ENCODE measurements at regions not wholly inside any gene's neighbourhood (a gene's known extent, or its start where the extent isn't known, plus 50 kb on each side); places are given as distances from the start of the nearest gene placed in this dataset.

DNA sequence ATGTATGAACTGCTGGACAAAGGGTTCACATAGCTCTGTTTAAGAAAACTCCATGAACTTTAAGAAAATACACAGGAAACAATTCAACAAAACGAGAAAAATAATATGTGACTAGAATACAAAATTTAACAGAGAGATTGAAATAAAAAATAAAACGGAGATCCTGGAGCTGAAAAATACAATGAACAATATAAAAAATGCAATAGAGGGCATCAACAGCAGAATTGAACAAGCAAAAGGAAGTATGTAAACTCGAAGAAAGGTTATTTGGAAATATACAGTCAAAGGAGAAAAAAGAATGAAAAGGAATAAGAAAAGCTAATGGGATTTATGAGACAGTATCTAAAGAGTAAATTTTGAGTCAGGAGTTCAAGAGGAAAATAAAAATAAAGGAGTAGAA is 163.0 kb upstream of the DACH1 start:
- no peak overlapping the region for H3K4me3 ChIP-seq (ENCODE audit: severe bottlenecking)
- ATAC-seq (ENCODE audit: low read depth) (no peak), DNase-seq (ENCODE audit: low spot score) (no peak)
- H3K4me1 ChIP-seq (ENCODE audit: insufficient read depth, poor library complexity, severe bottlenecking), result no peaks in the 10 kb centered on the region
- H3K36me3 ChIP-seq (ENCODE audit: low read depth), result no peaks in the 10 kb centered on the region
- TF ChIP-seq, protein P1, sequence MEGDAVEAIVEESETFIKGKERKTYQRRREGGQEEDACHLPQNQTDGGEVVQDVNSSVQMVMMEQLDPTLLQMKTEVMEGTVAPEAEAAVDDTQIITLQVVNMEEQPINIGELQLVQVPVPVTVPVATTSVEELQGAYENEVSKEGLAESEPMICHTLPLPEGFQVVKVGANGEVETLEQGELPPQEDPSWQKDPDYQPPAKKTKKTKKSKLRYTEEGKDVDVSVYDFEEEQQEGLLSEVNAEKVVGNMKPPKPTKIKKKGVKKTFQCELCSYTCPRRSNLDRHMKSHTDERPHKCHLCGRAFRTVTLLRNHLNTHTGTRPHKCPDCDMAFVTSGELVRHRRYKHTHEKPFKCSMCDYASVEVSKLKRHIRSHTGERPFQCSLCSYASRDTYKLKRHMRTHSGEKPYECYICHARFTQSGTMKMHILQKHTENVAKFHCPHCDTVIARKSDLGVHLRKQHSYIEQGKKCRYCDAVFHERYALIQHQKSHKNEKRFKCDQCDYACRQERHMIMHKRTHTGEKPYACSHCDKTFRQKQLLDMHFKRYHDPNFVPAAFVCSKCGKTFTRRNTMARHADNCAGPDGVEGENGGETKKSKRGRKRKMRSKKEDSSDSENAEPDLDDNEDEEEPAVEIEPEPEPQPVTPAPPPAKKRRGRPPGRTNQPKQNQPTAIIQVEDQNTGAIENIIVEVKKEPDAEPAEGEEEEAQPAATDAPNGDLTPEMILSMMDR (IDR thresholded peaks at IDR 0.05; ENCODE audit: poor library complexity, severe bottlenecking), result no peak
- H3K9me3 ChIP-seq (ENCODE audit: severe bottlenecking), result no peaks in the 10 kb centered on the region
- no peak overlapping the region for H3K27ac ChIP-seq (ENCODE audit: poor library complexity, severe bottlenecking)
- H3K27me3 ChIP-seq (ENCODE audit: insufficient read depth, poor library complexity, severe bottlenecking), result no peaks in the 10 kb centered on the region

- TF ChIP-seq, protein P1 (IDR thresholded peaks at IDR 0.05; ENCODE audit: poor library complexity, severe bottlenecking), result no peak
- H3K36me3 ChIP-seq (ENCODE audit: low read depth), result no peaks in the 10 kb centered on the region
- no peaks in the 10 kb centered on the region for H3K9me3 ChIP-seq (ENCODE audit: severe bottlenecking)
- no peak overlapping the region for H3K4me3 ChIP-seq (ENCODE audit: severe bottlenecking)
- H3K27ac ChIP-seq (ENCODE audit: poor library complexity, severe bottlenecking), result no peak overlapping the region
- H3K27me3 ChIP-seq (ENCODE audit: insufficient read depth, poor library complexity, severe bottlenecking), result no peaks in the 10 kb centered on the region
- no peaks in the 10 kb centered on the region for H3K4me1 ChIP-seq (ENCODE audit: insufficient read depth, poor library complexity, severe bottlenecking)
- ATAC-seq (ENCODE audit: low read depth), result no peak
- no peak for DNase-seq (ENCODE audit: low spot score)
Observed at GRCh38 chr13:72025836-72026235, 158.8 kb upstream of the DACH1 start.

GRCh38 chr13:72023895-72024294 is 156.9 kb upstream of the DACH1 start:
- no peak overlapping the region for H3K27ac ChIP-seq (ENCODE audit: poor library complexity, severe bottlenecking)
- no peaks in the 10 kb centered on the region for H3K9me3 ChIP-seq (ENCODE audit: severe bottlenecking)
- TF ChIP-seq, protein P1 (IDR thresholded peaks at IDR 0.05; ENCODE audit: poor library complexity, severe bottlenecking), result no peak
- no peaks in the 10 kb centered on the region for H3K36me3 ChIP-seq (ENCODE audit: low read depth)
- H3K27me3 ChIP-seq (ENCODE audit: insufficient read depth, poor library complexity, severe bottlenecking), result no peaks in the 10 kb centered on the region
- no peaks in the 10 kb centered on the region for H3K4me1 ChIP-seq (ENCODE audit: insufficient read depth, poor library complexity, severe bottlenecking)
- no peak for ATAC-seq (ENCODE audit: low read depth)
- no peak overlapping the region for H3K4me3 ChIP-seq (ENCODE audit: severe bottlenecking)
- no peak for DNase-seq (ENCODE audit: low spot score)

- H3K9me3 ChIP-seq (ENCODE audit: severe bottlenecking), result no peaks in the 10 kb centered on the region
- H3K4me1 ChIP-seq (ENCODE audit: insufficient read depth, poor library complexity, severe bottlenecking), result no peaks in the 10 kb centered on the region
- DNase-seq (ENCODE audit: low spot score), result no peak
- TF ChIP-seq, protein P1 (IDR thresholded peaks at IDR 0.05; ENCODE audit: poor library complexity, severe bottlenecking), result no peak
- no peak for ATAC-seq (ENCODE audit: low read depth)
- no peak overlapping the region for H3K27ac ChIP-seq (ENCODE audit: poor library complexity, severe bottlenecking)
- H3K36me3 ChIP-seq (ENCODE audit: low read depth), result no peaks in the 10 kb centered on the region
- H3K27me3 ChIP-seq (ENCODE audit: insufficient read depth, poor library complexity, severe bottlenecking), result no peaks in the 10 kb centered on the region
- H3K4me3 ChIP-seq (ENCODE audit: severe bottlenecking), result no peak overlapping the region
Observed at GRCh38 chr13:72005455-72005854, 138.5 kb upstream of the DACH1 start.

GRCh38 chr13:72004784-72005374 is 137.9 kb upstream of the DACH1 start:
- no peaks in the 10 kb centered on the region for H3K4me1 ChIP-seq (ENCODE audit: insufficient read depth, poor library complexity, severe bottlenecking)
- ATAC-seq (ENCODE audit: low read depth) (no peak), DNase-seq (ENCODE audit: low spot score) (no peak)
- no peak overlapping the region for H3K27ac ChIP-seq (ENCODE audit: poor library complexity, severe bottlenecking)
- no peaks in the 10 kb centered on the region for H3K9me3 ChIP-seq (ENCODE audit: severe bottlenecking)
- no peaks in the 10 kb centered on the region for H3K36me3 ChIP-seq (ENCODE audit: low read depth)
- H3K27me3 ChIP-seq (ENCODE audit: insufficient read depth, poor library complexity, severe bottlenecking), result no peaks in the 10 kb centered on the region
- no peak overlapping the region for H3K4me3 ChIP-seq (ENCODE audit: severe bottlenecking)
- TF ChIP-seq, protein P1 (IDR thresholded peaks at IDR 0.05; ENCODE audit: poor library complexity, severe bottlenecking), result no peak
